GM20000 (cell line): ENCODE measurements at regions not wholly inside any gene's neighbourhood (a gene's known extent, or its start where the extent isn't known, plus 50 kb on each side); places are given as distances from the start of the nearest gene placed in this dataset.
"Not testable (repeated sequence)": the region's sequence is repeated elsewhere in the genome, so short reads cannot be mapped to it uniquely, and the experiment has no call there.

Source experiments
- DNase-seq: peaks from one replicate; pipeline ENCODE4 v3.0.0; 2012; ENCODE audit warnings: low spot score
- TF ChIP-seq, protein P1 (sequence below): IDR thresholded peaks from 2 replicates; pipeline ENCODE4 v1.5.1; 2012; ENCODE audit warnings: mild to moderate bottlenecking, control low read depth; ENCODE audit errors: extremely low read depth, missing control alignments

DNA sequence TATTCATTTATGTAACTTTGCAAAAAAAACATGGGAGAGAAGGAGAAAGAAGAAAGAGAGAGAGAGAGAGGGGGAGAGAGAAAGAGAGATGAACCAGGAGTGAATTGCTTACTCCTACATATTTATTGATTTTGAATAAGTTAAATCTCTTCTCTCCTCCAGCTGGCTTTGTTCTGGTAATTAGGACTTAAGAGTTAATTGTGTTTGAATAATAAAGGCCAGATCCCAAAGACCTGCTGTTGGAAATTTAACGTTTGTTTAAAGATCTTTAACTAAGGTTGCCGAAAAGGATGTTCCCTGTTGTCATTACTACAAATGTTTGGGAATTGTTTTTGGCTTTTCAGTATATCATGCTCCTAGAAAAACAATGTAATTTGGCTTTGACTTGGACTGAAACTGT lies 473.0 kb downstream of the TUSC1 start:
- DNase-seq, result no peak
- TF ChIP-seq, protein P1, sequence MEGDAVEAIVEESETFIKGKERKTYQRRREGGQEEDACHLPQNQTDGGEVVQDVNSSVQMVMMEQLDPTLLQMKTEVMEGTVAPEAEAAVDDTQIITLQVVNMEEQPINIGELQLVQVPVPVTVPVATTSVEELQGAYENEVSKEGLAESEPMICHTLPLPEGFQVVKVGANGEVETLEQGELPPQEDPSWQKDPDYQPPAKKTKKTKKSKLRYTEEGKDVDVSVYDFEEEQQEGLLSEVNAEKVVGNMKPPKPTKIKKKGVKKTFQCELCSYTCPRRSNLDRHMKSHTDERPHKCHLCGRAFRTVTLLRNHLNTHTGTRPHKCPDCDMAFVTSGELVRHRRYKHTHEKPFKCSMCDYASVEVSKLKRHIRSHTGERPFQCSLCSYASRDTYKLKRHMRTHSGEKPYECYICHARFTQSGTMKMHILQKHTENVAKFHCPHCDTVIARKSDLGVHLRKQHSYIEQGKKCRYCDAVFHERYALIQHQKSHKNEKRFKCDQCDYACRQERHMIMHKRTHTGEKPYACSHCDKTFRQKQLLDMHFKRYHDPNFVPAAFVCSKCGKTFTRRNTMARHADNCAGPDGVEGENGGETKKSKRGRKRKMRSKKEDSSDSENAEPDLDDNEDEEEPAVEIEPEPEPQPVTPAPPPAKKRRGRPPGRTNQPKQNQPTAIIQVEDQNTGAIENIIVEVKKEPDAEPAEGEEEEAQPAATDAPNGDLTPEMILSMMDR, result no peak

- TF ChIP-seq, protein P1, result no peak
- DNase-seq, result no peak
Measured at GRCh38 chr9:25177858-25178257, 500.4 kb downstream of the TUSC1 start.

DNA sequence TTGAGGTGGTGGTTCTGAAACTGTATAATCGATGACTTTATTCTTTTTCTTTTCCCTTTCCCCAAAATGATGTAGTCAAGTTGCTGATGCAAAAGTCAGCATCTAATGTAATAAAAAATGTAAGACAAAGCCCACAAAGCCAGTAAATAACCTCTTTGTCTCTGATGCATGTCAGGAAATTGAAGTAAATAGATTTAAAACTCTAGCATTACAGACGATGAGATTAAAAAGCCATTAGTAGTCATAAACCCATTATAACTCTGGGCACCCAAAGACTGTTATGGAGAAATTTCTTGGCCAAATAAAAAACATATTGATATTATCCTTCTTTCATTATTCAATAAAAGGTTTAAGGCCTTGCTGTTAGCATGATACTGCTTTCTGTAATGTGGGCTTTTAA lies 548.7 kb downstream of the TUSC1 start:
- no peak for DNase-seq
- TF ChIP-seq, protein P1, result no peak

DNA sequence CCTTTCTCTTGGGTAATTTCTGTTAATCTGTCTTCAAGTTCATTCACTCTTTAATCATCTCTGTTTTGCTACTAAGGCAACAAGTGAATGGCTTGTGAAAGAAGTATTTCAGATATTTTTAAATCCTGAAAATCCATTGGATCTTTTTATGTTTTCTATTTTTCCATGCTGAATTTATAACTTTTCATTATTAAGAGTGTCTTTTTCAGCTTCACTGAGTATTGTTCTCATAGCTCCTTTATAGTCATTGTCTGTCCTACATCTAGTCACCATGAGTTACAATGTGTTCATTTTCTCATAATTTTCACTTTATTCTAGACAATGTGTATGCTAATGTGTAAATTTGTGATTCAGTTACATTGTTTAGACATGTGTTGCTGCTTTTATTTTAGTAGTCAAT lies 556.4 kb downstream of the TUSC1 start:
- TF ChIP-seq, protein P1, result no peak
- DNase-seq, result no peak

DNA sequence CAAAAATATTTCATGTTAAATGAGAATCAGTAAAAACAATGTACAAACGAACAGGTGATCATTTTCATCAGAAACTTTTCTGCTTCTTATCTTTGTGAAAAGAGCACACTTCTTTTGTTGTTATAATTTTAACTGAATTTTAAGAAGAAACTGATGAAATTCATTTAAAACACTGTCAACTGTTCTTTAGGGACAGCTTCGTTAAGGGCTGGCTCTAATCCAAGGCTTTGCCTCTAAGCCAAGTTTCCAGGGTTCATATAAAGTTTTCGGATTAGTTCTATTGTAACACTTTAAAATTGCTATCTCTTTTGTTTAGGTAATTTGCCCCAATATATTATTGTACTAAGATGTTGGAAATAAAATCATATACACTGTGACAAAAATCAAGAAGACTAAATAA lies 559.2 kb downstream of the TUSC1 start:
- TF ChIP-seq, protein P1, result no peak
- no peak for DNase-seq

DNA sequence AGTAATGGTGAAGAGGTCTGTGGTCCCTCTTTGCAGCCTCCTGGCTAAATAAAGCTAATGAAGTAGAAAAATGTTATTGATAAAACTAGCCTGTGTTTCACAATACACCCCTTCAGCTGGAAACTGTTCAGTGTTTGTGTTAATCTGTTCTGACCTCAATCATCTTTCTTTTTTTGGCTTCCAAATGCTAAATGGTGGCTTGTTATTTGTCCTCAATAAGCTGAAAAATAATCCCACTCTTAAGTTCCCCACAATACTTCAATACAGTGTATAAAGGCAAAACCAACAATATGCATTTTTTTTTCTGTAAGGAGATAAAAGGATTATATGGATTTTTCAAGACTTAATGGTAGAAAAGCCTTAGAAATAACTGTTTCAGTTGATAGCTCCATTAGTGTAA lies 560.5 kb downstream of the TUSC1 start:
- no peak for DNase-seq
- TF ChIP-seq, protein P1, result no peak

- DNase-seq, result not testable (repeated sequence)
Measured at GRCh38 chr9:25102204-25102603, 556.5 kb upstream of the IZUMO3 start.

- no peak for DNase-seq
- TF ChIP-seq, protein P1, result no peak
Measured at GRCh38 chr9:25094518-25094917, 548.8 kb upstream of the IZUMO3 start.
